ENCODE measurements at regions not wholly inside any gene's neighbourhood (a gene's known extent, or its start where the extent isn't known, plus 50 kb on each side); places are given as distances from the start of the nearest gene placed in this dataset.

- no peaks in the 10 kb centered on the region for H3K9me3 ChIP-seq (ENCODE audit: control insufficient read depth in 1 of 2, insufficient read depth in 1 of 2, low read depth in 1 of 2, low read length in 2 of 2)
- no peak for TF ChIP-seq RAD21 (IDR thresholded peaks at IDR 0.05; ENCODE audit: low read depth)
- TF ChIP-seq CTCF (IDR thresholded peaks at IDR 0.05 in 2 of 3, conservative IDR thresholded peaks at IDR 0.05 in 1 of 3; ENCODE audit: borderline replicate concordance in 1 of 3, insufficient read depth in 1 of 3, low read depth in 2 of 3, low read length in 2 of 3): no peak
- TF ChIP-seq SP1 (IDR thresholded peaks at IDR 0.05; ENCODE audit: low read depth): no peak
- POLR2A ChIA-PET: no interaction called here
- no peak overlapping the region for H2AFZ ChIP-seq (ENCODE audit: low read depth, low read length, poor library complexity, severe bottlenecking)
- ATAC-seq: no peak
- H3K36me3 ChIP-seq (ENCODE audit: control insufficient read depth in 1 of 2, insufficient read depth in 2 of 2, low read length in 2 of 2): no peaks in the 10 kb centered on the region
- no peaks in the 10 kb centered on the region for H4K20me1 ChIP-seq (ENCODE audit: insufficient read depth)
- H3K4me1 ChIP-seq (ENCODE audit: control insufficient read depth in 1 of 2, insufficient read depth in 2 of 2, low read length in 2 of 2): peaks cover 23 to 33% of the 10 kb centered on the region in 2 experiments
- H3K4me3 ChIP-seq (replicated peaks in 1 of 2; ENCODE audit: low read depth in 1 of 2, low read length in 2 of 2): no peak overlapping the region
- H3K9me2 ChIP-seq (ENCODE audit: insufficient read depth): no peaks in the 10 kb centered on the region
- H3K79me2 ChIP-seq (ENCODE audit: insufficient read depth, low read length): peaks cover 75% of the 10 kb centered on the region
- H3K4me2 ChIP-seq (ENCODE audit: low read length): no peak overlapping the region
- BruUV-seq (replicated peaks): no TSS peak
- no peaks in the 10 kb centered on the region for H3K27me3 ChIP-seq (ENCODE audit: insufficient read depth, low read length)
- no peak overlapping the region for H3K9ac ChIP-seq (ENCODE audit: low read length)
- intact Hi-C loops (cut with micrococcal nuclease): no loop called here
- RAD21 ChIA-PET (ENCODE audit: low non-redundant PET in 1 of 2, low total read pairs in 2 of 2, uncharacterized antibody in 2 of 2, unreplicated experiment in 2 of 2): no interaction called here
- H3K27ac ChIP-seq (ENCODE audit: low read depth, low read length): no peak overlapping the region
- DNase-seq (ENCODE audit: low read depth, low spot score): no peak
- CTCF ChIA-PET: no interaction called here
Observed at GRCh38 chr12:124501827-124502226, 65.6 kb downstream of the NCOR2 start.

GRCh38 chr12:124501112-124501561 lies 66.3 kb downstream of the NCOR2 start:
- intact Hi-C loops (cut with micrococcal nuclease): no loop called here
- ChIA-PET POLR2A (no interaction called here), CTCF (no interaction called here), RAD21 (ENCODE audit: low non-redundant PET in 1 of 2, low total read pairs in 2 of 2, uncharacterized antibody in 2 of 2, unreplicated experiment in 2 of 2) (no interaction called here)
- Histone ChIP-seq H3K9me2 (ENCODE audit: insufficient read depth) (no peaks in the 10 kb centered on the region), H2AFZ (ENCODE audit: low read depth, low read length, poor library complexity, severe bottlenecking) (no peak overlapping the region), H3K4me1 (ENCODE audit: control insufficient read depth in 1 of 2, insufficient read depth in 2 of 2, low read length in 2 of 2) (peaks cover 23 to 35% of the 10 kb centered on the region in 2 experiments), H3K79me2 (ENCODE audit: insufficient read depth, low read length) (peaks cover 71% of the 10 kb centered on the region), H3K9me3 (ENCODE audit: control insufficient read depth in 1 of 2, insufficient read depth in 1 of 2, low read depth in 1 of 2, low read length in 2 of 2) (no peaks in the 10 kb centered on the region), H3K4me2 (ENCODE audit: low read length) (peak overlapping the region; percentile 50), H3K27ac (ENCODE audit: low read depth, low read length) (peak overlapping the region; percentile 50), H4K20me1 (ENCODE audit: insufficient read depth) (no peaks in the 10 kb centered on the region), H3K36me3 (ENCODE audit: control insufficient read depth in 1 of 2, insufficient read depth in 2 of 2, low read length in 2 of 2) (no peaks in the 10 kb centered on the region), H3K9ac (ENCODE audit: low read length) (0 out of 2 replicates have a peak overlapping the region, but pooled peaks have one; percentile 20), H3K27me3 (ENCODE audit: insufficient read depth, low read length) (no peaks in the 10 kb centered on the region), H3K4me3 (replicated peaks in 1 of 2; ENCODE audit: low read depth in 1 of 2, low read length in 2 of 2) (no peak overlapping the region)
- no TSS peak for BruUV-seq (replicated peaks)
- ATAC-seq (peak; percentile 20; the same call in 1 of the 2 replicates), DNase-seq (ENCODE audit: low read depth, low spot score) (no peak)
- TF ChIP-seq RAD21 (IDR thresholded peaks at IDR 0.05; ENCODE audit: low read depth) (peak; percentile 13; the same call in 1 of the 2 replicates), ZNF274 (IDR thresholded peaks at IDR 0.05; ENCODE audit: low read depth, low read length) (no peak)
